PFSK-1 (cell line): ENCODE measurements at regions not wholly inside any gene's neighbourhood (a gene's known extent, or its start where the extent isn't known, plus 50 kb on each side); places are given as distances from the start of the nearest gene placed in this dataset.

Experiments
- FOXP2 ChIP-seq: optimal IDR thresholded peaks from 2 replicates; pipeline ENCODE3; 2011; ENCODE audit warnings: borderline replicate concordance, control low read depth, inconsistent platforms; ENCODE audit not compliant: insufficient read depth; ENCODE audit errors: extremely low read length, extremely low read depth
- POLR2AphosphoS5 ChIP-seq: IDR thresholded peaks from 2 replicates; pipeline ENCODE4 v1.6.1; 2012; ENCODE audit warnings: low read depth, mild to moderate bottlenecking, control low read depth, low read length, moderate library complexity
- SIN3A ChIP-seq: IDR thresholded peaks from 2 replicates; pipeline ENCODE4 v1.6.1; 2012; ENCODE audit warnings: mild to moderate bottlenecking, low read length, moderate library complexity, borderline replicate concordance; ENCODE audit not compliant: insufficient read depth
- TAF1 ChIP-seq: IDR thresholded peaks from 2 replicates; pipeline ENCODE4 v1.6.1; 2012; ENCODE audit warnings: low read length, control low read depth, borderline replicate concordance; ENCODE audit not compliant: insufficient read depth
- TF ChIP-seq, protein P1 (sequence below), 2 experiments: IDR thresholded peaks; 2 replicates each; pipeline versions ENCODE4 v1.6.1 to v1.8.0; 2011 to 2012; ENCODE audit warnings: low read depth in 2 of 2, low read length in 2 of 2, control low read depth in 1 of 2, inconsistent platforms in 1 of 2, mild to moderate bottlenecking in 1 of 2, moderate library complexity in 1 of 2; ENCODE audit not compliant: insufficient read depth in 1 of 2

DNA sequence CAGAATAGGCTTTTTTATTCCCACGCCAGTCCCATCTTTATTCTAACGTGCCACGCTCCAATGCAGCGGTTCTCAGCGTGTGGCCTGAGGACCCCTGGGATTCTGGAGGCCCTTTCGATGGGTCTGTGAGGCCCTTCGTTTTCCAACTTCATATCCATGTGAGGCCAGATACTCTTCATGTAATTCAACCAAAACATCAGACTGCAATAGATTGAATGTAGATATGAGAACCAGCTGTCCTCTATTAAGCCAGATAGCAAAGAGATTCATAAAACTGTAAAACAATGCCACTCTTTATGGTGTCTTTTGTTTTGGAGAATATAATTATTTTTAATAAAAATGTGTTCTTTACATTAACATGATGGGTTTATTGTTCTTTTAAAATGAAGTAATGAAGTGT lies 53.2 kb upstream of the KMT2C start:
- TF ChIP-seq POLR2AphosphoS5: no peak
- no peak for TF ChIP-seq TAF1
- TF ChIP-seq SIN3A: no peak
- TF ChIP-seq, protein P1, sequence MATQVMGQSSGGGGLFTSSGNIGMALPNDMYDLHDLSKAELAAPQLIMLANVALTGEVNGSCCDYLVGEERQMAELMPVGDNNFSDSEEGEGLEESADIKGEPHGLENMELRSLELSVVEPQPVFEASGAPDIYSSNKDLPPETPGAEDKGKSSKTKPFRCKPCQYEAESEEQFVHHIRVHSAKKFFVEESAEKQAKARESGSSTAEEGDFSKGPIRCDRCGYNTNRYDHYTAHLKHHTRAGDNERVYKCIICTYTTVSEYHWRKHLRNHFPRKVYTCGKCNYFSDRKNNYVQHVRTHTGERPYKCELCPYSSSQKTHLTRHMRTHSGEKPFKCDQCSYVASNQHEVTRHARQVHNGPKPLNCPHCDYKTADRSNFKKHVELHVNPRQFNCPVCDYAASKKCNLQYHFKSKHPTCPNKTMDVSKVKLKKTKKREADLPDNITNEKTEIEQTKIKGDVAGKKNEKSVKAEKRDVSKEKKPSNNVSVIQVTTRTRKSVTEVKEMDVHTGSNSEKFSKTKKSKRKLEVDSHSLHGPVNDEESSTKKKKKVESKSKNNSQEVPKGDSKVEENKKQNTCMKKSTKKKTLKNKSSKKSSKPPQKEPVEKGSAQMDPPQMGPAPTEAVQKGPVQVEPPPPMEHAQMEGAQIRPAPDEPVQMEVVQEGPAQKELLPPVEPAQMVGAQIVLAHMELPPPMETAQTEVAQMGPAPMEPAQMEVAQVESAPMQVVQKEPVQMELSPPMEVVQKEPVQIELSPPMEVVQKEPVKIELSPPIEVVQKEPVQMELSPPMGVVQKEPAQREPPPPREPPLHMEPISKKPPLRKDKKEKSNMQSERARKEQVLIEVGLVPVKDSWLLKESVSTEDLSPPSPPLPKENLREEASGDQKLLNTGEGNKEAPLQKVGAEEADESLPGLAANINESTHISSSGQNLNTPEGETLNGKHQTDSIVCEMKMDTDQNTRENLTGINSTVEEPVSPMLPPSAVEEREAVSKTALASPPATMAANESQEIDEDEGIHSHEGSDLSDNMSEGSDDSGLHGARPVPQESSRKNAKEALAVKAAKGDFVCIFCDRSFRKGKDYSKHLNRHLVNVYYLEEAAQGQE (IDR thresholded peaks at IDR 0.05; ENCODE audit: insufficient read depth in 1 of 2, low read depth in 2 of 2, low read length in 2 of 2): no peak
- no peak for TF ChIP-seq FOXP2

DNA sequence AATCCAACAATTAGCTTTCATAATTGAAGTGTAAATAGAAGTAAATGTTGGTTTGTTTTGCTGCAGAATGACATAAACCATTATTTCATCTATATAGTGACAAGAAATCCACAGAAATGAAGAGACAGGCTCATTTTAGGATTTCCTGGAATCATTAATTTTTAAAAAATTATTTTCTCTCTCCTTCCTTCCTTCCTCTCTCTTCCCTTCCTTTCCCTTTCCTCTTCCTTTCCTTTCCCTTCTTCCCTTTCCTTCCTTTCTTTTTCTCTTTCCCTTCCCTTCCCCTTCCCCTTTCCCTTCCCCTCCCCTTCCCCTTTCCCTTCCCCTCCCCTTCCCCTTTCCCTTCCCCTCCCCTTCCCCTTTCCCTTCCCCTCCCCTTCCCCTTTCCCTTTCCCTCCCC lies 51.2 kb upstream of the KMT2C start:
- TF ChIP-seq POLR2AphosphoS5 (no peak), FOXP2 (no peak)

- no peak for TF ChIP-seq POLR2AphosphoS5
These were observed 50.0 kb upstream of the KMT2C start for GRCh38 chr7:152485826-152486225.
